ENCODE measurements at regions not wholly inside any gene's neighbourhood (a gene's known extent, or its start where the extent isn't known, plus 50 kb on each side); places are given as distances from the start of the nearest gene placed in this dataset.

- TF ChIP-seq CTCF (conservative IDR thresholded peaks at IDR 0.05; ENCODE audit: low read depth in 2 of 2) (no peak), REST (IDR thresholded peaks at IDR 0.05; ENCODE audit: unreplicated experiment) (no peak), CREB1 (CRISPR knock-in tag; IDR thresholded peaks at IDR 0.05; ENCODE audit: low read depth) (no peak), NANOG (IDR thresholded peaks at IDR 0.05; ENCODE audit: borderline replicate concordance) (no peak), EZH2 (IDR thresholded peaks at IDR 0.05; ENCODE audit: low read depth, unreplicated experiment) (no peak), POLR2AphosphoS5 (IDR thresholded peaks at IDR 0.05; ENCODE audit: low read depth) (no peak), EZH2phosphoT487 (IDR thresholded peaks at IDR 0.05; ENCODE audit: unreplicated experiment) (no peak), JUNB (IDR thresholded peaks at IDR 0.05; ENCODE audit: unreplicated experiment) (no peak)
Measured at GRCh38 chr10:57962839-57963238, 304.9 kb downstream of the IPMK start.
